ENCODE measurements at regions not wholly inside any gene's neighbourhood (a gene's known extent, or its start where the extent isn't known, plus 50 kb on each side); places are given as distances from the start of the nearest gene placed in this dataset.

DNA sequence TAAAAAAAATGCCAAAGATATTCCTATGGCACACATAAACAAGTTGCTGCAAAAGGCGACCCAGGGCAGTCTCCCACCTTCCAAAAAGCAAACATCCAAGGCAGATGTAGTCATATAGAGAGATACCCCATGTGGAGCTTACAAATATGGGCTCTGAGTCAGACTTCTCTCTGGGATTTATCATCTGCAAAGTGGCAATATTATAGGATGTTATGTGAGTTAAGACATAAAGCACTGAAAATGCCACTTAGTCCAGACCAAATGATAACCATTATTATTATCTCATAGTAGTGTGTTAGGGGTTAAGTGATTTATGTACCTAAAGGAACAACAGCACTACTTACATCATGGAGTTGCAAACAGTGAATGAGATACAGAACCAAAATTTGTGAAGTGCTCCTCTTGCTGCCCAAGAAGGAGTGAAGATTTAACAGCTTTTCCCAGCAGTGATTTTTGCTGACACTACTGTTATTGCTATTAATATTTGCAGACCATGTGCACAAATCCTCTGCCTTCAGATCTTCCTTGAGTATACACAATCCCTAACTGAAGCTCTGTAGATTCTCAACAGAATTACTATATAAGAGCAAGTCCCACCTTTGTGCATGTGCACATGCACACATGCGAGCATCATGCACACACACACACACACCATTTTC, 560.0 kb upstream of the SALL1 start:
- DNase-seq = no peak

DNA sequence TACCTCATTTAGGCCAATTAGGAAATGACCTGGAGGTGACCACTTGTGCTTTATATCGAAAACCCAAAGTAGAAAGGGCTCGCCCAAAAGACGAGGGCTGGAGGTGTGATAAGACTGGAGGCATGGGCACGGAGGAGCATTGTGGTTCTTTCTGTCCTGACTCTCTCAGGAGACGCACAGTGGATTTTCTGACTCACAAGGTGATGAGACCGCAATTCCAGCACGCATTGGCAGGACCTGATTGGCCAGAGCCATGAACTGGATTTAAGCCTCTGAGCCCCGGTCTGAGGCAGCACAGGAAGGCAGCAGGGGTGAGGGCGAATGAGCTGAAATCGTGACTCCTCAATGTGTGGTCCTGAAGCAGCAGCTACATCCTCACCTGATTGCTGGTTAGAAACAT, 559.1 kb upstream of the SALL1 start:
- DNase-seq = no peak

DNA sequence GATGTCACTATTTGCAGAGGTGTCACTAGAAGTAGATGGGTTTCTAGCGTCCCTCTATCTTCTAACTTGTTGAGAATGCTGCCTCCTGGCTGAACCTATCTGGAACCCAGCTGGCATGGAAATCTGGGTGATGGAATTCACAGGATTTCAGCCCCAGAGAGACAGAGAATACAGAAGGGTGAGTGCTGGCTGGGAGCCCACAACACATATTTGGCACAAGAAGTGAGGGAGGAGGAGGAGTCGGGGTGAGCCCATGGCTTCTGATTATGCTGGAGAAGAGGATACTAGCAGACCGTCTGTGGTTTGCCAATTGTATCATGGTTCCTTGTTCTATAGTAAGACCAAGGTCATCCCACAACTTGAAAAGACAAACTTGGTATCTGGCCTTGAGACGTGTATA, 557.8 kb upstream of the SALL1 start:
- DNase-seq = no peak

DNA sequence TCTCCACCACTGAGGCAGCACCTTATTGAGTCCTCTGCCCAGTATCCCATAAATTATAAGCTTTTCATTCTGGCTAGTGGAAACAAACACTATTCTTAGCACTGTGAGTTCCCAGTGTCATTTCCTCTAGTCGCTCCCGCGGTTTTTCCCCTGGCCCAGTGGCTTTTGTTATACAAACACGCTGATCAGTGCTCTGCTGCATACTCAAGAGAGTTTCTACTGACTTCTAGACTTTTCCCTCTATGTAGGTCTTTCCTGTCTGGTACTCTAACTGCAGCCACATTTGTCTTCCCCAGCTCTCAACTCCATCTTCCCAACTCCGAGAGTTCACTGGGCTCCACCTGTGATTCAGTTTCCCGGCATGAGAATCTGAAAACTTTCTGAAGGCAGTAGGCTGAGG, 556.6 kb upstream of the SALL1 start:
- no peak for DNase-seq

DNA sequence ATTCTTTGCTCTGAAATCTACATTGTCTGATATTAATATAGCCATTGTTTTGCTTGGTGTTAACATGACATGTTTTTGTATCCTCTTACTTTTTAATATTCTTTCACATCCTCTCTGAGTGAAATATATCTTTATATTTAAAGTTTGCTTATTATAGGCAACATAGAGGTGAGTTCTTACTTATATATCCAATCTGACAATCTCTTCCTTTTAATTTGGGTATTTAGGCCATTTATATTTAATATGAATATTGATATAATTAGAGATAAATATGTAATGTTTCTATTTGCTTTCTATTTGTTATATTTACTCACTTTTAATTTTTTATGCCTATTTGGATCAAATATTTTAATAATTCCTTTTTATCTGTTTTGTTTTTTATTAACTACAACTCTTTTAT, 554.1 kb upstream of the SALL1 start:
- no peak for DNase-seq

DNA sequence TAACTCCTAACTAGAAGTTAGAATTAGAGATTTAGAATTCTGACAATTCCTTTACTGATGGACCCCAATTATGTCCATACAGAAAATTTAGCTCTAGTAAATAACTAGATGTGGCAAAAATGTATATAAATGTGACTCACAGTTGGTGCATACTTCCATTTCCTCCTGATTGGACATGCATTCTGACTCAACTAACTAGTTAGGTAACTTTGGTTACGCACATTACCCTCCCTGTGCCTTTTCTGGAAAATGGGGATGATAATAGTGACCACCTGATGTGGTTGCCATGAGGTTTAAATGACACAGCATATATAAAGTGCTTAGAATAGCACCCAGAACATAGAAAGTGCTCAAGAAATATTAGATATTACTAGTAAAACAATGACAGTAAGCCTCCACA, 550.0 kb upstream of the SALL1 start:
- DNase-seq = no peak

DNA sequence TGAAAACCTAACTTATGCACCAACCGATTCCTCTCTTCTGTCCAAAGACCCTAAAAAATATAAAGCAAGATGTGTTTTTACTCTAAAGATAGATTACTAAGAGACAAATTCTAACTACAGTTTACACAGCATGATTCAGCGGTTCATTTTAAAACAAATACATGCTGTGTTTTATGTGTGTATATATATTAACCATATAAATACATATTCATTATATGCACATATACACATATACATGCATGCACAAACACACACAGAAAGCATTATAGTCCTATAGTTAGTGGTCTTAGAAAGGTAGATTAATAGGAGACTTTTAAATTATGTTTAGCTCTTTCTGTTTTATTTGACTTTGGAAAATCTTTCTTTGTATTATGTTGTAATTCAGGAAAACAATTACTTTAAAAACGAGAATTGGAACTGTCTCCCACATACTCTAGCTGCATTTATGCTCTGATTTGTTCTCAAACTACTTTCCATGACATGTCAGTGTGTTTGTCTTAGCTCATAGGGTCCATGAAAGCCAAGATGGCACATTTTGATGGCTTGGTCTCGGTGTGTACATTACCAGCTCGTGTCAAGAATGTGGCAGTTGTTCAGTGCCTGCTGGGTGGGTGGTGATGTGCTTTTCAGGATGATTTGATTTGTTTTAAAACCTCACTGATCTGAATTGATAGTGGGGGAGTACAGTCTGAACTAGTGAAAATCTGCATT, 548.8 kb upstream of the SALL1 start:
- no peak for DNase-seq

DNA sequence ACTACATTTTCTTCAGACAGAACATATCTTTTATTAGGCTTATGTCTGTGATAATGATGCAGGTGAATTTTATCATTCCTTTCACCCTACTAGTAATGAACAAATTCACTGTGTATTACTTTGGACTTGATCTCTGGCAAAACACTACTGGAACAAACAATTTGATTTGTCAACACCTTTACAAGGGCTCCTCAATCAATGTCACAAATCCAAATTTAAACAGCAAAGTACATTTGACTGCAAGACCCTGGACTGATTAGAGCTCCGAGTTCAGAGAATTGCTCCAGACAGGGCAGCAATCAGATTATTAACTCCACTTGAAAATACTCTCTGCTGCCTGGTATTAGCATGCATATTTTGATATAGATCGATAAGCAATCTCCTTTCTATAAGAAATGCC, 547.6 kb upstream of the SALL1 start:
- DNase-seq = no peak

DNA sequence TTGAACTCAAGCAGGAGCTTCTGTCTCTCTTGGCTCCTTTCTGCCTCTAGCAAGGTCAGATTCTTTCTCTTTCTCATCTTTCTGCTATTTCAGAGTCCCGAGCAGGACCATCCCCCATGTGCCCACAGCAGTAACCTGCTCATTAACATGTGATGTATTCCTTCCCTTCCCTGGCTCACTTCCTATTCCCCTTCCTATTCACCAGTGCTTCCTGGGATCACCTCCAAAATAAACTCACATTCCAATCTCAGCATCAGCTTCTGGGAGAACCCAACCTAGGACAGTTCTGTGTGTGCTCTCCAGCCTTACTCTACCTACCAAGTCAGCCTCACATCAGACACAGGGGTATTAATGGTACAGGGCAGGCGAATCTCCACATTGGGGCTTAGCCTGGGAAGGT, 546.4 kb upstream of the SALL1 start:
- DNase-seq = no peak

DNA sequence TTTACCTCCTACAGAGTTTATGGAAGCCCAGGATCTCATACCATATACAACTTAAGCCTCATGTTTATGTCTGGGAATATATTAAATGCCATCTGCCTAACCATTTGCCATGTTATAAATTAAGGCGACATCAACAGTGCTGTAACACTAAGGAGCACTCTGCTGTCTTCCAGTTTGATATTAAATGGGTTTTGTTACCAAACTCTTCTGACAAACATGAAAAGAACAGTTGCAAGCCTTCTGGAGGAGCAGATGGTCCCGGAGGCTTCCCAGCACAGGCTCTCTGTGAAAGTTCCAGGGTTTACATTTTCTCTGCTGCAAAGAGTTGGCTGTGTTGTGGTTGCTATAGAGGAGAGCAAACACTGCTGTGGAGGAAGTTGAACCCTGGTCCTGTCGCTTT, 545.3 kb upstream of the SALL1 start:
- no peak for DNase-seq

DNA sequence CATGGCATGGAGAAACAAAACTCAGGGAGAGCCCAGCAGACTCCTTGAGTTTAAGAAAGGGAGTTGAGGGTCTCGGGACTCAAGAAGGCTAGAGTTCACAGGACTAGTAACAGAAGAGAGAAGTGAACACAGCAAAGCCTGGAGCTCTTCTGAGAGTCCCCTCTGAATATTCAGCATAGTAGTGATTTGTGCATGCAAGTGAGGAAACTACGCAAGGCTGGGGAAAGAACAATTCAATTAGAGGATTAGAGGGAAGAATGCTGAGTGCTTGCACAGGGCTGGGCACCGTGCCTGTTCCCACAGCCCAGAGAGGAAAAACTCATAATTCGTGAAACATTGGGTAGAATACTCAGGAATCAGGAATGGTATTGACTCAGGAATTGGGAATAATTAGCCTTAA, 540.0 kb upstream of the SALL1 start:
- no peak for DNase-seq

DNA sequence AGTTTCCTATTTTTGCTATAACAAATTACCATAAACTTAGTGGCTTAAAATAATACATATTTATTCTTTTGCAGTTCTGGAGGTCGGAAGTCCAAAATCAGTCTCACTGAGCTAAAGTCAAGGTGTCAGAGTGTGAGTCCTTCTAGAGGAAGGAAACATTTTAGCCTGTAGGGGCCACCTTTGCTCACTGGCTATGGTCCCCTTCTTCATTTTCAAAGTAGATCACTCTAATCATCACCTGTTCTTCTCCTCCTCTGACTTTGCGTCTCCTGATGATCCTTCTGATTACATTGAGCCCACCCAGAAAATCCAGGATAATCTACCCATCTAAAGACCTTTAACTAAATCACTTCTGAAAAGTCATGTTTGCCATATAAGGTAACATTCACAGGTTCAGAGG, 534.4 kb upstream of the SALL1 start:
- DNase-seq = no peak

DNA sequence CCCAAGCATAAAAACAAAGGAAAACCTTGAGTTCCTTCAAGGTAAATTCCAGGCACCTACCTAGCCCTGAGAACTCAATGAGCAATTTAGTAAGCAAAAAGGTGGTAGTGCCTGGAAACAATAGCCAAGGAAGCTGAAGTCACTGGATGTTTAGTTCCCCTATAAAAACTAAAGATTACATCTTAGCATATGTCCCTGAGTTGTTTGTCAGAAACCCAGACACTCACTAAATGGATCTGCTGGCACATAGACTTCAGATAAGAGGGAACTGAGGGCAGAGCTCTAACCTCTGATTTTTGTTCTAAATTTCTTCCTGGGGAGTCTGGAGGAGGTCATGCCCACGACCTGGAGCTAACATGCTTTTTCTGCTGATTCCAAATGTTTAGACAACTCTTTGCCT, 532.8 kb upstream of the SALL1 start:
- DNase-seq = no peak

DNA sequence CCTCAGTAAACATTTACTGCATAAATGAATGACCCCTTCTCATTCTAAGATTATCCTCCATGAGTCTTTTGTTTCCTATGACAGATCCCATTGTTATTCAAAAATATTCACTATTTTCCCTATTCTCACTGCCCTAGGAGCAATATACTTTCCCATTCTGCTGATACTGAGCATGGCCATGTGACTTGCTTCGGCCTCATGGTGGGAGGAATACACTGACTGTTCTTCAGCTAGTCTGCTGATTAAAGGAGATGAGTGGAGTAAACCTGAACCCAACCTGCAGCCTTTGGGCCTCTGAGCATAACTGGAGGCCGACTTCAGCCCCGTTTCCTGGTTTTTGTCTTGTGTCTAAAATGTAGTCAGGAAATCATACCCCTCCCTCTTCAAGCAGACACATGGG, 531.8 kb upstream of the SALL1 start:
- no peak for DNase-seq

DNA sequence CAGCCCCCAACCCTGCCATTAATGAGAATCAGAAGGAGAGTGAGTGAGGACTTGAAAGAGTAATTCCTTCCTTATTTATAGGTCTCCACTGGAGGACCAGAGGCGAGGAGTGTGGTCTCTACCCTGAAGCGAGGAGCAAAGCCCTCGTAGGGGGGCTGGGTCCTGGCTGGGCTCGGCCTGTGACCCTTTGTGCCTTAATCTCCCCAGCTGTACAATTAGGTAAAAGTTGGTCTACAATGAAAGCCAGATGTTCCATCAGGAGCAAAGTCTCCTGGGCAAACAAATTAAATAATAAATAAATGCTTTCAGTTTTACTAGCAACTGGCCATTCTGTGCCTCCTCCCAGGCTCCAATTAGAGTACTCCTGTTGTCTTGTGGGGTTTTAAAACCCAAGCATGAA, 523.5 kb upstream of the SALL1 start:
- DNase-seq = no peak

DNA sequence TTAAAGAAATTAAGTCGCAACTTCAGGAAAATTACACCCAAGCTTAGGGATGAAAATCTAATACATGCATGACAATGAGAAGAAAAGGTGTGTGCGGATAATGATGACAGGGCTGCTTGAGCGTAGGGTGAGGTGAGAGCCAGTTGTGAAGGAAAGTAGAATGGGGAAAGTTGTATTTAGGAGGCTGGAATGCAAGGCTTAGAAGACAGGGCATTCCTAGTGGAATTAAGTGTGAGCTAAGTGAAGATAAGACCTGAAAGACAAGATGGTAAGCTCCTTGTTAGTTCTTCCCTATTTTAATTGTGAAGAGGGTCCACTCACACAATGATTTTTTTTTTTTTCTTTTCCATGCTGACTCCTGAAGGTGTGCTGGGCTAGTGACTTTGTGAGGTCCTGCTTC, 519.5 kb upstream of the SALL1 start:
- no peak for DNase-seq

DNA sequence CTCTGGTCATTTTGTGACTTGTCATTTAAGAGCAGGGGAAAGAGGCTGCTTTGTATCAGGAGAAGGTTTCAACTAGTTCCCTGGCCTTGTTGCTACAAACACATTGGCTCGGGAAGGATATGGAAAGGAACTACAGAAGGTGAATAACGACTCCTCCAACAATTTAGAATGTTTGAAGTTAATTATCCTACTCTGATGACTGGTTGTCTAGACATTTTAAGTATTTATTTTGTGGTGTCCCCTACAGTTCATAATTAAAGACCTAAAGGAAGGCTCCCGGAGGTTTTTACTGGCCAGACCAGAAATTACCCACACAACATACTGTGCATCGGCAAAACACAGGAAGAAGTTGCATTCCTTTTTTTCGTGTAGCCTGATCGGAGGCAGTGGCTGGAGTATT, 515.8 kb upstream of the SALL1 start:
- no peak for DNase-seq

DNA sequence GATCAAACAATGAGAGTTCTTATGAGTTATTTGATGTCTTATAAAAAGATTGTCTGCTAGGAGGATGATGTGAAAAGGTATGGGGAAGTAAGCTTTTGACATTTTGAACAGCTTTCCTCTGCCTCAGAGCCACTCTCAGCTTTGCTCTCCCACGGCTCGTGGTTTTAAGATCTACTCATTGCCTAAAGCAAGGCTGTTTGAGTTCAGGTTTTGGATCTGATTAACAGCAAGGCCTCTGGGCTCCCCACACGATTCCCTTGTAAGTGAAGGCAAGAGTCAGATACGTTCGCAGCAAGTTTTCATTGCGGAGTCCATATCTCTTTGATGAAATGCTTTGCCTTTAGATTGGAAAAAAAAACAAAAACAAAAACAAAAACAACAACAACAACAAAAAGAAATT, 515.0 kb upstream of the SALL1 start:
- no peak for DNase-seq

DNA sequence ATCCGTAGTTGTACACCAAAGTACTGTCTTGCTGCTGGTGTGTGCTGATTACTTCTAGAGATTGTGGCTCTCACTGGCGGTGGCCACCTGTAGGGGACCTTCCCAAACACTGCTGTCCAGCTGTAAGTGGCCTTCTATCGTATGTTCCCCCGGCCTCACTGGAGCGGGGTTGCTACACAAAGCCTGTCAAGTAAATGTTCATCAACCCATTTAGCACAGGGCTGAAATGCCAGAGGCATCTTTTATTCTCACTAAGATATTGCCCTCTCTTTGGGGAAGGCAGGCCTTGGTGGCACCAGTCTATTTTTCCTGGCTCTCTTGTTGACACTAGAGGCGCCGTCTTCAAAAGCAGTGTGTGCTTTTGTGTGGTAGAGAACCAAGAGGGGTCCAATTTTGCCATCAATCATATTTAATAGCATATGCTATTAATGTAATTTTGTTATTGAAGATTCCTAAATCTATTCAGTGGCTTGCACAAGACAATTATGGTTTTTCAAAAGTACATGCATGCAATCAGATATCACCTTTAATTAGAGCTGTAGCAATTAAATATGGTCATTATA, 514.4 kb upstream of the SALL1 start:
- DNase-seq = no peak

DNA sequence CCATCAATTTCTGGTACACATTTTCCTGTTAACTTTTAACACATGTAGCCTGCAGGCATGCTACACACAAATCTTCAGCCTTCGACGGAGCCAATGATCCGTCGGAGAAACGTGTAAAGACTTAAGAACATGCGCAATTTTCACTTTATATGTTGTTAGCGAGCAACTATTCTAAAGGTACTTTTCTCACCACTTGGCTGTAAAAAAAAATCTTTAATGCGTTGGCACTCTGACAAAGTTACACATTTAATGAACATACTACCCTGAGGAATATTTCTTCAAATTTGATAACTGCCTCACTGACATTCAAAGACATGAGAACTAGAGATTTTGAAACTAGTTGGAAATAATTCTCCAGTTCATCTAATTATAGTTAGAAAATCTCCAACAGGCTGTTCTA, 507.5 kb upstream of the SALL1 start:
- no peak for DNase-seq

DNA sequence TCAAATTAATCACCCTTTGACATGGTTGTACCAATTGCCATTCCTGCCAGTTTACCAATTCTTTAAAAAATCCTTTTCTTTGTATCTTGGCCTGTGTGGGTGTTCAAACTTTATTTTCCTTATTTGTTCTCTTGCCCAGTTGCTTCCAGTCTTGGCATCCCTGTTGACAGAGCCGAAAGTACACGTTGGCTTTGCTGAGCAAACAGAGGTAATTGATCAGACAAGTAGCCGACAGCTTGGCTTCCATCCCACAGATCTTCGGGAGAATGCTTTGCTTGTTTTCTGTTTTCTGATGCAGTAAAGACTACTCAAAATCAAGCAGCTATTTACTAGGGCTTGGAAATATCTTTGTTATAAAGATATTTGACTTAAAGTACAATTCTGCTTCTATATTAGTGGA, 506.8 kb upstream of the SALL1 start:
- DNase-seq = no peak

DNA sequence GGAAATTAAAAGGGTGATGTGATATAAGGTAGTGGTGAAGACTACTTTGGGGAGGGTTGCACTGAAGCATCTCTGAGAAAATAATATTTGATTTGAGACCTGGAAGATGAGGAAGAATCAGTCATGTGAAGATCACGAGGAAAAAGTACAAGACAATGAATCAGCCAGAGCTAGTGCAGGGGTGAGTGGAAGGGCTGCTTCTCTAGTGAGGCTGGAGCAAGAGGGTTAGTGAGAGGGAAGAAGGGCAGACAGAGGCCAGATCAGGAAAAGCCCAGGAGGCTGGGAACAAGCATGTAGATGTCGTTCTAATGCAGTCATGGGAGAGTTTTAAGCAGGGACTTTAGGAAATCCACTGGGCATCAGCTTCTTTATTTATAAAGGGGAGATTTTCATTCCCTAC, 504.2 kb upstream of the SALL1 start:
- no peak for DNase-seq

DNA sequence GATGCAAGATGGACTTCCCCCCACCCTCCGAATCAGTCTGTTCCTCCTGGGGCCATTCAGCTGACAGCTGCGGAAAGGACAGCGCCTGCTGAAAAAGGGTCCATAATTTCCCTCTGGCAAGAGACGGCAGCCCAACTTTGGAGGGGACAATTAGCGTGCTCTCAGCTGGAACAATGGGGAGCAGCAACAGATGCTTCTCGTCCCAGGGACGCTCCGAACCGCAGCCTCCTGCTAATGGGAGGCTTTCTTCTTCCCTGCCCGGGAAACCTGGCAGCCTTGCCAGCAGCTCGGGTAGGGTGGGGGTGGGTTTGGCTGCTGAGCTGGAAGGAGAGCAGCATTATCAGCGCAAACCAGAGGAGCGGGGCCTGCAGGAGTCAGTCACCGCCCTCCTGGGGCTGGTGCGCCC, 500.0 kb upstream of the SALL1 start:
- DNase-seq = no peak

DNA sequence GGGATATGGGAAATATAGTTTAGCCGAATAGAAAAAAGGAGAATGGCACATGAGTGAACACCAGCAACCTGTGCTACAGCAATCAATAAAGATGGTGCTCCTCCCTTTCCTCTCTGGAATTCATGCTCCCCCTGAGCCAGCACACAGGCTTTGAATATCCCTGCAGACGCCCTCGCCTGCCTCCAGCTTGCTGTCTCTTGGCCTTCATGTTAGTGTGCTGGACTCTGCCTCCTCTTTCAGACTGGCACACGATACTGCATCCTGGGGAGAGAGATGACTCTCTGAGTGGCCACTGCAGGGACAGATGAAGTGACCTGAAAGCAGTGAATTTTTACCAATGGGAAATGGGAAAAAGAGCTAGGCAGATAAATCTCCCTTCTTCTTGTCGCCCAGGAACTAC, 498.6 kb upstream of the SALL1 start:
- no peak for DNase-seq

DNA sequence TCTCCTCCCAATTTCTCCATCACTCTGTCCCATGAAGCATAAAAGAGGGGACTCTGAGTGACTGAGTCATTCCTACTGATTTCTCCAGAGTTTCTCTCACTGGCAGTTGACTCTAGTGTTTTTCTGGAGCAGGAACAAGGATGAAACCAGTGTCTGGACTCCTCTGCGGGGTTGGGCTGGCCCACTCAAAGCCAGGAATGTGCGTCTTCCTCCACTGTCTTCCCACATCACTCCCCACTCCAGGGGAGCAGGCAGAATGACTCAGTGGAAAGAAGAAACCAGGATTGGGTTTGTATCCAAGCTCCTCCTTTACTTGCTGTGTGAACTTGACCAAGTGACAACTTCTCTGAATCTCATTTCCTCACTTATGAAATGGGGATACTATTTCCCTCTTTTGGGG, 497.5 kb upstream of the SALL1 start:
- no peak for DNase-seq
